Immature natural killer cell (primary cell): ENCODE measurements at regions not wholly inside any gene's neighbourhood (a gene's known extent, or its start where the extent isn't known, plus 50 kb on each side); places are given as distances from the start of the nearest gene placed in this dataset.
A peak's percentile ranks its signal among the peaks of the same experiment; 100 is the strongest.

Experiments
- DNase-seq, 3 donors: peaks; one replicate each; pipeline ENCODE4 v3.0.0; 2022; ENCODE audit warnings: mixed read lengths in 1 of 3
- H3K27ac Mint-ChIP-seq, 6 donors: one replicate each; pipeline ENCODE4 v1.8.0; 2020; ENCODE audit warnings: mixed read lengths in 6 of 6, mild to moderate bottlenecking in 5 of 6, inconsistent platforms in 4 of 6, moderate library complexity in 3 of 6
- H3K27me3 Mint-ChIP-seq, 3 donors: one replicate each; pipeline ENCODE4 v1.8.0; 2020 to 2021; ENCODE audit warnings: low read depth in 3 of 3, mild to moderate bottlenecking in 3 of 3, mixed read lengths in 3 of 3, moderate library complexity in 3 of 3, inconsistent platforms in 1 of 3
- H3K36me3 Mint-ChIP-seq, 3 donors: one replicate each; pipeline ENCODE4 v1.8.0; 2020; ENCODE audit warnings: mixed read lengths in 3 of 3, inconsistent platforms in 2 of 3, mild to moderate bottlenecking in 2 of 3
- H3K4me1 Mint-ChIP-seq, 2 donors: one replicate each; pipeline ENCODE4 v1.8.0; 2020; ENCODE audit warnings: inconsistent platforms in 2 of 2, mild to moderate bottlenecking in 2 of 2, mixed read lengths in 2 of 2, moderate library complexity in 1 of 2
- H3K4me3 Mint-ChIP-seq, 5 donors: one replicate each; pipeline ENCODE4 v1.8.0; 2020; ENCODE audit warnings: mild to moderate bottlenecking in 5 of 5, mixed read lengths in 5 of 5, inconsistent platforms in 3 of 5, moderate library complexity in 3 of 5
- H3K9me3 Mint-ChIP-seq, 6 donors: one replicate each; pipeline ENCODE4 v1.8.0; 2020; ENCODE audit warnings: mild to moderate bottlenecking in 6 of 6, mixed read lengths in 6 of 6, inconsistent platforms in 4 of 6, moderate library complexity in 3 of 6

- no peaks in the 10 kb centered on the region for H3K4me1 Mint-ChIP-seq
- no peaks in the 10 kb centered on the region for H3K9me3 Mint-ChIP-seq
- no peak for DNase-seq
- no peak overlapping the region for H3K4me3 Mint-ChIP-seq
- peaks cover 5 to 11% (median 7%) of the 10 kb centered on the region in 3 donors for H3K27me3 Mint-ChIP-seq
- no peaks in the 10 kb centered on the region for H3K36me3 Mint-ChIP-seq
- no peak overlapping the region for H3K27ac Mint-ChIP-seq
These were observed 98.5 kb upstream of the SOX1 start for GRCh38 chr13:111968336-111969010.

GRCh38 chr13:111969551-111970135, 97.3 kb upstream of the SOX1 start:
- H3K27me3 Mint-ChIP-seq: peaks cover 7 to 11% (median 9%) of the 10 kb centered on the region in 3 donors
- no peak overlapping the region for H3K4me3 Mint-ChIP-seq
- no peak overlapping the region for H3K27ac Mint-ChIP-seq

GRCh38 chr13:111970494-111971141, 96.3 kb upstream of the SOX1 start:
- DNase-seq: no peak
- Mint-ChIP-seq H3K36me3 (no peaks in the 10 kb centered on the region), H3K4me3 (no peak overlapping the region), H3K27me3 (peaks cover 7 to 11% (median 9%) of the 10 kb centered on the region in 3 donors), H3K4me1 (no peaks in the 10 kb centered on the region), H3K27ac (no peak overlapping the region), H3K9me3 (no peaks in the 10 kb centered on the region)

More at GRCh38 chr13:111969551-111970135, 97.3 kb upstream of the SOX1 start:
- Mint-ChIP-seq H3K36me3 (no peaks in the 10 kb centered on the region), H3K4me1 (no peaks in the 10 kb centered on the region), H3K9me3 (no peaks in the 10 kb centered on the region)
- DNase-seq: no peak

- no peak for DNase-seq
- H3K27me3 Mint-ChIP-seq: peaks cover 7 to 13% (median 9%) of the 10 kb centered on the region in 3 donors
- no peaks in the 10 kb centered on the region for H3K9me3 Mint-ChIP-seq
- no peak overlapping the region for H3K27ac Mint-ChIP-seq
- no peak overlapping the region for H3K4me3 Mint-ChIP-seq
- H3K4me1 Mint-ChIP-seq: no peaks in the 10 kb centered on the region
- no peaks in the 10 kb centered on the region for H3K36me3 Mint-ChIP-seq
These were observed 94.8 kb upstream of the SOX1 start for GRCh38 chr13:111971891-111972780.

- no peak overlapping the region for H3K27ac Mint-ChIP-seq
These were observed 93.8 kb upstream of the SOX1 start for GRCh38 chr13:111973186-111973585.

GRCh38 chr13:111973605-111974340, 93.2 kb upstream of the SOX1 start:
- Mint-ChIP-seq H3K36me3 (no peaks in the 10 kb centered on the region), H3K27me3 (peaks cover 6 to 10% (median 9%) of the 10 kb centered on the region in 3 donors), H3K4me3 (no peak overlapping the region), H3K4me1 (no peaks in the 10 kb centered on the region), H3K9me3 (no peaks in the 10 kb centered on the region), H3K27ac (no peak overlapping the region)
- DNase-seq: no peak

More at GRCh38 chr13:111973186-111973585, 93.8 kb upstream of the SOX1 start:
- H3K4me3 Mint-ChIP-seq: no peak overlapping the region
- H3K36me3 Mint-ChIP-seq: no peaks in the 10 kb centered on the region
- no peaks in the 10 kb centered on the region for H3K9me3 Mint-ChIP-seq
- peaks cover 6 to 10% (median 9%) of the 10 kb centered on the region in 3 donors for H3K27me3 Mint-ChIP-seq
- no peaks in the 10 kb centered on the region for H3K4me1 Mint-ChIP-seq
- no peak for DNase-seq

- H3K36me3 Mint-ChIP-seq: no peaks in the 10 kb centered on the region
- no peak overlapping the region for H3K27ac Mint-ChIP-seq
- H3K4me1 Mint-ChIP-seq: no peaks in the 10 kb centered on the region
- no peaks in the 10 kb centered on the region for H3K9me3 Mint-ChIP-seq
- peaks cover 6 to 10% (median 7%) of the 10 kb centered on the region in 3 donors for H3K27me3 Mint-ChIP-seq
- no peak overlapping the region for H3K4me3 Mint-ChIP-seq
- DNase-seq: no peak
These were observed 92.7 kb upstream of the SOX1 start for GRCh38 chr13:111974341-111974640.

GRCh38 chr13:111975539-111976473, 91.1 kb upstream of the SOX1 start:
- no peak for DNase-seq
- H3K36me3 Mint-ChIP-seq: no peaks in the 10 kb centered on the region
- no peaks in the 10 kb centered on the region for H3K9me3 Mint-ChIP-seq
- no peaks in the 10 kb centered on the region for H3K4me1 Mint-ChIP-seq
- peak overlapping the region in 1 of 6 donors; percentile 50 for H3K27ac Mint-ChIP-seq
- no peak overlapping the region for H3K4me3 Mint-ChIP-seq
- H3K27me3 Mint-ChIP-seq: peaks cover 6 to 10% (median 7%) of the 10 kb centered on the region in 3 donors

GRCh38 chr13:111976474-111977178, 90.3 kb upstream of the SOX1 start:
- Mint-ChIP-seq H3K27me3 (peaks cover 2 to 10% (median 9%) of the 10 kb centered on the region in 3 donors), H3K9me3 (no peaks in the 10 kb centered on the region), H3K27ac (no peak overlapping the region), H3K4me3 (no peak overlapping the region), H3K4me1 (no peaks in the 10 kb centered on the region), H3K36me3 (no peaks in the 10 kb centered on the region)
- DNase-seq: no peak

GRCh38 chr13:111977179-111977506, 89.8 kb upstream of the SOX1 start:
- H3K27ac Mint-ChIP-seq: no peak overlapping the region

GRCh38 chr13:111978546-111978945, 88.4 kb upstream of the SOX1 start:
- peaks cover 0 to 2% (median 0%) of the 10 kb centered on the region in 6 donors for H3K9me3 Mint-ChIP-seq
- no peaks in the 10 kb centered on the region for H3K4me1 Mint-ChIP-seq
- H3K27me3 Mint-ChIP-seq: peaks cover 2 to 6% (median 4%) of the 10 kb centered on the region in 3 donors
- no peak overlapping the region for H3K27ac Mint-ChIP-seq
- no peak for DNase-seq
- no peaks in the 10 kb centered on the region for H3K36me3 Mint-ChIP-seq
- no peak overlapping the region for H3K4me3 Mint-ChIP-seq

More at GRCh38 chr13:111977179-111977506, 89.8 kb upstream of the SOX1 start:
- Mint-ChIP-seq H3K4me1 (no peaks in the 10 kb centered on the region), H3K27me3 (peaks cover 2 to 10% (median 8%) of the 10 kb centered on the region in 3 donors), H3K4me3 (no peak overlapping the region), H3K9me3 (peaks cover 0 to under 1% (median 0%) of the 10 kb centered on the region in 6 donors), H3K36me3 (no peaks in the 10 kb centered on the region)
- DNase-seq: no peak
